GM10248 (cell line): ENCODE measurements at regions not wholly inside any gene's neighbourhood (a gene's known extent, or its start where the extent isn't known, plus 50 kb on each side); places are given as distances from the start of the nearest gene placed in this dataset.

ENCODE experiments used
- CTCF ChIA-PET: fragments of 300-600 bp; sonication (Branson Sonifier 250); formaldehyde crosslinking; extraction: SDS; loops from one replicate; lab custom pipeline; 2021; ENCODE audit warnings: antibody characterized with exemption; lab: Yijun Ruan, JAX
- POLR2A ChIA-PET: fragments of 350-650 bp; sonication (Branson Sonifier 250); formaldehyde crosslinking; extraction: SDS; loops from one replicate; lab custom pipeline; 2020; ENCODE audit warnings: antibody characterized with exemption; lab: Yijun Ruan, JAX
- DNase-seq: peaks from one replicate; pipeline ENCODE4 v3.0.0; 2012; ENCODE audit errors: extremely low spot score
- TF ChIP-seq, protein P1 (sequence below): IDR thresholded peaks from 2 replicates; pipeline ENCODE4 v1.5.1; 2012; ENCODE audit warnings: mild to moderate bottlenecking, low read depth; ENCODE audit errors: extremely low read depth, missing control alignments, control extremely low read depth

DNA sequence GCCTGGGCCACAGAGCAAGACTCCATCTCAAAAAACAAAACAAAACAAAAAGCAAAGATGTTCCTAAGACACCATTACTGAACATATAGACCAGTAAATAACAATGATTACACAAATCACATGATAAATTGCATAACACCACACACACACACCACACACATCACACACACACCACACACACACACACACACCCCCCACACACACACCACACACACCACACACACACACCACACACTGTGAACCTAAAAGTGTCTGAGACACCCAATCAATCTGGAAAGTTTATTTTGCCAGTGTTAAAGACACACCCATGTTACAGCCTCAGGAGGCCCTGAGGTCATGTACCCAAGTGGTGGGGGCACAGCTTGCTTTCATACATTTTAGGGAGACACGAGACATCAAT, 62.6 kb upstream of the ASAP2 start:
- TF ChIP-seq, protein P1, sequence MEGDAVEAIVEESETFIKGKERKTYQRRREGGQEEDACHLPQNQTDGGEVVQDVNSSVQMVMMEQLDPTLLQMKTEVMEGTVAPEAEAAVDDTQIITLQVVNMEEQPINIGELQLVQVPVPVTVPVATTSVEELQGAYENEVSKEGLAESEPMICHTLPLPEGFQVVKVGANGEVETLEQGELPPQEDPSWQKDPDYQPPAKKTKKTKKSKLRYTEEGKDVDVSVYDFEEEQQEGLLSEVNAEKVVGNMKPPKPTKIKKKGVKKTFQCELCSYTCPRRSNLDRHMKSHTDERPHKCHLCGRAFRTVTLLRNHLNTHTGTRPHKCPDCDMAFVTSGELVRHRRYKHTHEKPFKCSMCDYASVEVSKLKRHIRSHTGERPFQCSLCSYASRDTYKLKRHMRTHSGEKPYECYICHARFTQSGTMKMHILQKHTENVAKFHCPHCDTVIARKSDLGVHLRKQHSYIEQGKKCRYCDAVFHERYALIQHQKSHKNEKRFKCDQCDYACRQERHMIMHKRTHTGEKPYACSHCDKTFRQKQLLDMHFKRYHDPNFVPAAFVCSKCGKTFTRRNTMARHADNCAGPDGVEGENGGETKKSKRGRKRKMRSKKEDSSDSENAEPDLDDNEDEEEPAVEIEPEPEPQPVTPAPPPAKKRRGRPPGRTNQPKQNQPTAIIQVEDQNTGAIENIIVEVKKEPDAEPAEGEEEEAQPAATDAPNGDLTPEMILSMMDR, result no peak
- no peak for DNase-seq
- ChIA-PET CTCF (interaction anchor here (0.8 to 2.5 kb wide), 11 partner anchors 11 to 914 kb away, joined by 3 to 8 read pairs (median 5); no protein-coding TSS in a partner anchor), POLR2A (no interaction called here)

DNA sequence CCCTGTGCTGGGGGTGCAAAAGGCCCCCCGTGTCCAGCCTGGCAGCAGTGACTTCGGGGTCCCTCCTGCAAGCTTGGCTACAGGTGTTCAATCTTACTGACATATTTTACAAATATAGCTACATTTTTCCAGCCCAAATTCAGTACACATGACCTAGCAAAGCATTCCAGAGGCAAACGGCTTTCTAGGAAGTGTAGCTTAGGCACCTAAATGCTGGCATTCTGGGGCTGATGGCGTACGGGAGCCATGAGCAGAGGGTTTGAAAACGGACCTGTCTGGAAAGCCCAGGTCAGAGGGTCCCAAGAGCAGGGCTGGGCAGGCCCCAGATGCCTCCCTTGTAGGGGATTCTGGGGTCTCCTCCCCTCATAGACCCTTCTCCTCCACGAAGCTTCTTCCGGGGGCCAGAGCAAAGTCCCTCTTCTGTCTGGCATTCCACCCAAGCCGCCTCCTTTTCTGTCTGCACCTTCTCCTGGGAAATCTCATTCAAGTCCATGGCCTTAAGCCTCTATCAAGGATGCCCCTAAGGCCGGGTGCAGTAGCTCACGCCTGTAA, 63.3 kb upstream of the ASAP2 start:
- TF ChIP-seq, protein P1, result no peak
- DNase-seq, result no peak
- POLR2A ChIA-PET, result interaction anchor here (0.5 kb wide), 1 partner anchor 330 kb away, joined by 3 read pairs; no protein-coding TSS in a partner anchor
- CTCF ChIA-PET, result interaction anchor here (0.8 to 2.5 kb wide), 18 partner anchors 9 to 1292 kb away, joined by 3 to 8 read pairs (median 4); no protein-coding TSS in a partner anchor

DNA sequence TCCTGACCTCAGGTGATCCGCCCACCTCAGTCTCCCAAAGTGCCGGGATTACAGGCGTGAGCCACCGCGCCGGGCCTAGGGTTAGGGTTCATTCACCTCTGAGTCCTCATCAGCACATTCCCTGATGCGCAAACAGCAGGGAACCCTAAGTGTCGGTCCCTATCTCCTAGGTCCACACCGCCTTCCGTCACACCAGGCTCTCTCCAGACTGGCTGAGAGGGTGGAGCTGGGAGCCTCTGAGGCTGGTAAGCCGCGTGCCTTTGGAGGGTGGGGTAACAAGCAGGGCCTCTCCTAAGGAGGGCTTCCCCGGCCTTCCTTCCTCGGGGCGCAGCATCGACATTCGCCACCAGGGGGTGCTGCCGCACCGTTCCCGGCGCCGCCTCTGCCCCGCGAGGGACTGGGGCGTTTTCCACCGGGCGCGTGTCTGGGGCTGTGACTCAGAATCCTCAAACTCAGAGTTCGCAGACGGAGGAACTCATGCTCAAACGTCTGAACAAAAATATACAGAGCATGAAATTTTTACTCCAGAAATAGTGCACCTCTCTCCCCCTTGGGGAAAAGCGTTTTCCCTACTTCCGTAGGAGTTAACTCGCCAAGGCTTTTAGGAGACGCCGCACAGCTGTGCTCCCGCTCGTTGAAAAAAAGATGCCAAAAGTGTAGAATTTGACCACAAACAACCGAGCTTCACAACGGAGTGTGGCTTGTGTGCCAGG, 63.9 kb upstream of the ASAP2 start:
- peak; percentile 87 for DNase-seq
- ChIA-PET CTCF (interaction anchor here (0.8 to 2.5 kb wide), 25 partner anchors 10 to 1292 kb away, joined by 3 to 9 read pairs (median 4); partner anchors contain the start of gene YWHAQ), POLR2A (no interaction called here)
- TF ChIP-seq, protein P1, result peak; percentile 96

DNA sequence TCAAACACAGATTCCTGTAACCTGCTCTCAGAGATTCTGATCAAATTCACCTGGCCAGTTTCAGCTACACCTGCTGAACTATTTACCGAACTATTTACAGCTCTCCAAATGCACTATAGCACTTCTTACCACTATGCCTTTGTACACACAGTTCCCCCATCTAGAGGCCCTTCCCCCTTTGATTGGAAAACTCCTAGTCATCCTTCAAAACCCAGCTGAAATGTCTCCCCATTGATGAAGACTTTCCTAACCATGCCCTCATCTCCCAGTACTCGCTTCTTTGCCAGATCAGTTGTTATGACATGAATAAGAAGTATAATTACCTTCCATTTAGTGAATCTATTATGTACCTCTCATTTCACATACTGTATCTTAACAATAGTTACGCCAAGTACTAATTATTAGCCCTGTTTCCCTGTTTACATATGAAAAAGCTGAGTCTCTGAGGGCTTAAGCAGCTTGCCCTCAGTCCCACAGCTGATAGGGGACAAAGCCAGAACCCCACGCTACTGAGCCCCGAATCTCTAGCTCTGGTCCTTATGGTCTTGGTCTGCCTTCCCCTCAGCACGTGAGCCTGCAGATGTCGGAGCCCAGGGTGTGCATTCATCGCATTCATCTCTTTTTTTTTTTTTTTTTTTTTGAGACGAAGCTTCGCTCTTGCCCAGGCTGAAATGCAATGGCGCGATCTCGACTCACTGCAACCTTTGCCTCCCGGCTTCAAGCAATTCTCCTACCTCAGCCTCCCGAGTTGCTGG, 64.7 kb upstream of the ASAP2 start:
- TF ChIP-seq, protein P1, result no peak
- ChIA-PET POLR2A (no interaction called here), CTCF (interaction anchor here (0.8 to 2.5 kb wide), 19 partner anchors 9 to 1938 kb away, joined by 3 to 9 read pairs (median 3); partner anchors contain the start of gene YWHAQ)
- no peak for DNase-seq

DNA sequence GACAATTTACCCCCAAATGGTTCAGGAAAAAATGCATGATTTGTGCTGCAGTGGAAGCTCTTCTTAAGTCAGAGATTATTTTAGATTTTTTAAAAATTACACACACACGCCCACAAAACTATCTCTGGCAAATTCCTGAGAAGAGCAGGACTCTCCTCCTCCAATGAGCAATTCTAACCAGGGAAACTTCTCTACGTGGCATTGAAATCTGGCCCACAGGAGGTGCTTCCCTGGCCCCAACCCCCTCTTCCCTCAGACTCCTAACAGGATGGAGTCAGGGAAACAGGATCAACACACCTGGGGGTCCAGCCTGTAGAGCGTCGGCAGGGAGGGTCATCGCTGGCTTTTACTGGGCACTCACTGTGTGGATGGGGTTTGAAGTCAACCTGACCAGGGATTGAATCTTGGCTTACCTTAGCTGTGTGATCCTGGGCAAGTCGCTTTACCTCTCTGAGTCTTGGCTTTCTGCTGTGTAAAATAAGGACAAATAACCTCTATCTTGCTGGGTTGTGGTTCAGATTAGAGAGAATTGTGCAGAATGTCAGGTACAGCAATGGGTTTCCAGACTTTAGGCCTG, 65.4 kb upstream of the ASAP2 start:
- no peak for DNase-seq
- POLR2A ChIA-PET, result no interaction called here
- TF ChIP-seq, protein P1, result no peak
- CTCF ChIA-PET, result interaction anchor here (0.8 to 2.3 kb wide), 17 partner anchors 8 to 1937 kb away, joined by 3 to 9 read pairs (median 3); partner anchors contain the start of gene YWHAQ

DNA sequence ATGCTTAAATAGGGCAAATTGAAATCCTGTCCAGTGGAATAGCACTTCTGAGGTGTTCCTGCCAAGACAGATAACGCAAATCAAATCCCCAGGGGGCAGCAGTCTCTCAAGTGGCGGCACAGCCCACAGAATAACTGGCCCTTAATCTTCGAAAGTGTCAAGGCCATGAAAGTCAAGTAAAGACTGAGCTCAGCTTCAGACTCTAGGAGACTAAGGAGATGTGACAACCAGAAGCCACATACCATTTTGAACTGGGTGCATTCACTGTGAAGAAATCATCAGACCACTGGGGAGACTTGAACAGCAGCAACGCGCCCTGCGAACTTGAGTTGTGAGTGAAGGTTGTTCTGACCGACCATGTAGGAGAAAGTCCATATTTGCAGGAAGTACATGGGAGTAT, 66.0 kb upstream of the ASAP2 start:
- DNase-seq, result no peak
- ChIA-PET CTCF (interaction anchor here (1.0 to 3.8 kb wide), 12 partner anchors 7 to 1937 kb away, joined by 3 to 21 read pairs (median 8); no protein-coding TSS in a partner anchor), POLR2A (no interaction called here)
- TF ChIP-seq, protein P1, result no peak
